CD4-positive, alpha-beta T cell treated with Interleukin-15 for 4 hours (primary cell): ENCODE measurements at regions not wholly inside any gene's neighbourhood (a gene's known extent, or its start where the extent isn't known, plus 50 kb on each side); places are given as distances from the start of the nearest gene placed in this dataset.
"Not testable (repeated sequence)": the region's sequence is repeated elsewhere in the genome, so short reads cannot be mapped to it uniquely, and the experiment has no call there.

Source experiments
- DNase-seq: peaks from one replicate; pipeline ENCODE4 v3.0.0-alpha.2; 2020; ENCODE audit warnings: low spot score

GRCh38 chr15:45948181-45948621, 313.4 kb downstream of the SQOR start:
- DNase-seq, result no peak

DNA sequence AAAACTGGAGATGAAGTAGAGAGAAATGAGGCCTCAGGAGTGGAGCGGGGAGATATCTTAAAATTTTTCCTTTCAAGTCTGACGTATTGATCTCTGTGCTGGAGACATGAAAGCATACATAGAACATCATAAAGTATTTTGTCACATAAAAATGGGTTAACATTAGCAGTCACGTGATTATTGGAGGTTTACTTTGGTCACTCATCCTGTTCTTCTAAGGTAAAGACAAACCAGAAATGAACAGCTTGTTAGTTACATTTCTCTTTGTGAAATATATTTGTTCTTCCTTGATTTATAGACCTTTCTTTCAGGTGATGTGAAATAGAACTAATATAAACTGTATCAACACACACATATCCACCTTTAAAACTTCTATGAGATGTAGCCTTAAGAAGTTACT, 324.1 kb downstream of the SQOR start:
- no peak for DNase-seq

GRCh38 chr15:45962733-45963132, 327.9 kb downstream of the SQOR start:
- no peak for DNase-seq

- no peak for DNase-seq
Observed at GRCh38 chr15:45970542-45970941, 335.7 kb downstream of the SQOR start.

- DNase-seq, result no peak
Observed at GRCh38 chr15:45980366-45980765, 345.5 kb downstream of the SQOR start.

DNA sequence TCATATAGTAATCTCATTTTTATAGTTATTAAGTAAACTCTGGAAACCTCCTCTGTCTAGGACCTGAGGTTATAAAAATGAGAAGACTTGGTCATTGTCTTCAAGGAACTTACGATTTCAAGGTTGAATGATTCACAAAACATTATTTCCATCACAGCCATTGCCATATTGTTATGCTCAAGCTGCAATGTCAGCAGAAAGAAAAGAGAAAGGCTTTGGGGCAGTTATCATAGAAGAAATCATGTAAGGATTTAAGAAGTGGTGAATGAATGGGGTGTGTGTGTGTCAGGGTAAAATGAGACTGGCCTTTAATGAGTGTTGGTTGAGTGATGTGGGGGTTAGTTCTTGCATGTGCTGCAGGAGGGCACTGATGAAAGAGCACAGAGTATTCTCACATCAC, 346.8 kb downstream of the SQOR start:
- DNase-seq, result no peak

DNA sequence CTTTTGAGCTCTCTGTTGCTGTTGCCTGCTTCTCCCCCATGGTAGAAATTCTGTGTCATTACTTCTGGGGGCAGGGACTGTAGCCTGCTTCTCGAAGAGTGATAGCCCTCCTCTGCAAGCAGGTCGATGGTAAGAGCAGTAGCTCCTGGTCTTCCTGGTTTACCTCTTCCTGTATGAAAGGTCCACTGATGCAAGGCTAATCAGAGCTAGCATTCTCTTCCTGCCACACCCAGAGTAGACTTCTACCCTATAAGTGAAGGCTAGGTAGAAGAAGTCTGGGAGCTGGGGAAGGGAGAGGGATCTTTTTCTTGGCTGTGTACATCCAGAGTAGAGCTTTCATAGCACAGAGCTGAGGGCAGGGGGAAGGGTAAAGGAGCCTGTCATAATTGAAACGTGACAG, 357.0 kb downstream of the SQOR start:
- no peak for DNase-seq

DNA sequence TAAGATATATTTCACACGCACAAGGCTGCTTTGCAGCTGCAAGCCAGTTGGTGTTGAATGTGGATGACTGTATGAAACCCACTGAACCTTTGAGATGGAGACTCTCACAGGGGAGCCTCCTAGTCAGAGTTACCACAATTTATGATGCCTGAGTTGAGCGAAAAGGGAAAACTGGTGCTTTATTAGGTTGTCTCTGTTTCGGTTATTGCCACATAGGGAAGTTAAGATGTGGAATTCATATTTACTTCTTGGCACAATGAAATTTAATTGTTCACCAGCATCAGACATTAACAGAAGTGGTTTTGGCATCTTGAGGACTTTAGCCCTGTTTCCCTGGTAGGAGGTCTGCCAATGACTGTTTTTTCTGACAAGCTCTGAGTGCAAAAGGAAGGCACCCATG, 358.2 kb downstream of the SQOR start:
- no peak for DNase-seq

DNA sequence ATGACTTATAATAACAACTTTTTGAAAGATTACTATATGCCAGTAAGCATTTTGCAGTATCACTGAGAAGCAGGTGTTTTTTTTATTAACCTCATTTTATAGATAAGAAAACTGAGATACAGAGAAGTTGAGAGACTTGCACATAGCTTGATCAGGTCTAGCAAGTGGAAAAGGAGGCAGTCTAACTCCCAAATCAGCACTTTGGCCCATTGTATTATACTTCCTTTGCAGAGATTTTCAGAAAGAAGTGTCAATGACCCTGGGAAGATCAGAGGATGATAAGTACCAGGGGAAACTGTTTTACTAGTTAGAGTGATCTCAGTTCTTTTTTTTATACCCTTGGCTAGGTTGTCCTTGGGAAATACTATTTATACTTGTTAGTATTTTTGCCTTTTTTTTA, 358.7 kb downstream of the SQOR start:
- DNase-seq, result no peak

DNA sequence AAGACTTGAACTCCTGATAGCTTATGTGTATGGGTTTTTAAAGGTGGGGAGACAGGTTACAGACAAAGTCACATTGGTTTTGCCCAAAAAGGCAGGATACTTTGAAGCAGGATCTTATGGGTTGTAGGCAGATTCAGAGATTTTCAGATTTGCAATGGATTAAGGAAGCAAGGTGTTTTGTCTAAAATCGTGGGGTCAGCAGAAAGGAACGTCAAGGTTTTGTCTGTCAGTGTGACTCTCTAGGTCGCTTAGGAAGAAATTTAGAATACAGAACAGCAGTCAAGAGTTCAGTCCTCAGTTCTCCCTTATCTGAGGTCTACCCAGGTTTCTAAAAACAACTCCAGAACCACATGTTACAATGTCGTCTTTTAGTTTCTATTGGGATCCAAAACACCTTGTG, 361.0 kb downstream of the SQOR start:
- DNase-seq, result no peak

GRCh38 chr15:46014532-46014931, 379.7 kb downstream of the SQOR start:
- no peak for DNase-seq

DNA sequence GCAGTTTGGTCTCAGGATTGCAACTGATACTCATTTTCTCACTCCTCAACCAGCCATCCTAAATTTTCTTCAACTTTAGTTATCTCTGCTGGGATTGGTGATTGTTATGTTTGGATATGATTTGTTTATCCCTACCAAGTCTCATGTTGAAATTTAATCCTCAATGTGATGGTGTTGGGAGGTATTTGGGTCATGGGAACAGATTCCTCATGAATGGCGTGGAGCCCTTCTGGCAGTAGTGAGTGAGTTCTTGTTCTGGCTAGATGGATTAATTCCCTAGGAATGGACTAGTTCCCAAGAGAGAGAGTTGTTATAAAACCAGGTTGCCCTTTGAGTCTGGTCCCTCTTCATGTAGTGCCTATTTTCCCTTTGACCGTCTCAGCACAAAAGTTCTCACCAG, 399.9 kb downstream of the SQOR start:
- DNase-seq, result no peak

GRCh38 chr15:46039703-46040102, 404.9 kb downstream of the SQOR start:
- DNase-seq, result no peak

- DNase-seq, result no peak
Observed at GRCh38 chr15:46041905-46042304, 407.1 kb downstream of the SQOR start.

GRCh38 chr15:46059921-46060594, 425.2 kb downstream of the SQOR start:
- DNase-seq, result no peak

- no peak for DNase-seq
Observed at GRCh38 chr15:46061002-46061401, 426.2 kb downstream of the SQOR start.

DNA sequence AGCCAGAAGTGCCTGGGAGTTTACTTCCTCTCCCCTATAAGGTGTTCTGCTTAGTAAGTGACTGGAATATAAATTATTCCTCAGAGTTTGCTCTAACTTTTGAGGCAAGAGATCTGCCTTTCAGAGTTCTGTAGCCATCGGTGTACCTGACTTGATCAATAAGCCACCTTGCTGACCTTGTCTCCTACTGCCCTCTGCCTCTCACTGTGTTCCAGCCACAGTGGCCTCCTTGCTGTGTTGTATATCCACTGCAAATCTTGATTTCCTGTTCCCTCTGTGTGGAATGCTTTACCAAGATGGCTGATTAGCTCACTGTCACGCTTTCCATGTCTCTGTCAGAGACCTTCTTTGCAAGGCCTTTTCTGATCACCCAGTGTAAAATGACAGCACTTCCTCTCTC, 442.4 kb downstream of the SQOR start:
- no peak for DNase-seq

DNA sequence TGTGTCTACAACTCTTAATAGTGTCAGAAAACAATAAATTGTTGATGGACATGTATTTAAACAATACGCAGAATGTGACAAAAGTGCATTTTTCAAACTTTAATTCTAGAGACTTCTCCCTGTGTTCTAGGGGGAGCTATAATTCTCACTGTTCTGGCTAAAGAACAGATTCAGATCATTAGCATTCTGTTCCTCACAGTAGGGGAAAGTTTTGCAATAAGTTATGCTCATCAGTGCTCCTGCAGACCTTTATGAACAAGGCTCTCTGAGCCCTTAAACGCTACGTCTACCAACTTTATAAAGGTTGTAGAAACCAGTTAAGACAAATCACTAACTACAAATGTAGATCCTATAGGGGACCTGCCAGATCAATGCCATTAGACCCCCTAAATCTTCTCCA, 444.2 kb downstream of the SQOR start:
- no peak for DNase-seq

GRCh38 chr15:46080016-46080415, 445.2 kb downstream of the SQOR start:
- no peak for DNase-seq

- no peak for DNase-seq
Observed at GRCh38 chr15:46088486-46089445, 453.9 kb downstream of the SQOR start.

- no peak for DNase-seq
Observed at GRCh38 chr15:46089467-46089935, 454.7 kb downstream of the SQOR start.

DNA sequence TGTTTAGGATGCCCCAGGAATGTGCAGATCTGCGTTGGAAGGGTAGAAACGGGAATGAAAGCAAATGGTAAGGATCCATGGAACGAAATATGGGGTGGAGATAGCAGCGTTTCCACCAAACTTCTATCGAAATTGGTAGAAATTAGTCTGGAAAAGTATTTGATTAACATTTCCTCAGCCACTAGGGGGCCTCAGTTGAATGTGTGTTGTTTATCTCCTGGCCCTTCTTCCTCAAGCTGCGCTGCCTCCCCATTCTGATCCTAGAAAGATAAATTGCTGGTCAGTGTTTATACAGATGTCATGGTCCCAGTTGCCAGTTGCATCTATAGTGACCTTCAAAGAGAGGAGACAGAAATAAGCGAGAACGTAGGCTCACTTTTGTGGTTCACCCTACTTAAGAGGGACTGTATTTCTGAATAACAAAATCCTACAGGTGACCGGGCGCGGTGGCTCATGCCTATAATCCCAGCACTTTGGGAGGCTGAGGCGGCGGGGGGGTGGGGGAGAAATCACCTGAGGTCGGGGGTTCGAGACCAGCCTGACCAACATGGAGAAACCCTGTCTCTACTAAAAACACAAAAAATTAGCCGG, 457.1 kb downstream of the SQOR start:
- no peak for DNase-seq

DNA sequence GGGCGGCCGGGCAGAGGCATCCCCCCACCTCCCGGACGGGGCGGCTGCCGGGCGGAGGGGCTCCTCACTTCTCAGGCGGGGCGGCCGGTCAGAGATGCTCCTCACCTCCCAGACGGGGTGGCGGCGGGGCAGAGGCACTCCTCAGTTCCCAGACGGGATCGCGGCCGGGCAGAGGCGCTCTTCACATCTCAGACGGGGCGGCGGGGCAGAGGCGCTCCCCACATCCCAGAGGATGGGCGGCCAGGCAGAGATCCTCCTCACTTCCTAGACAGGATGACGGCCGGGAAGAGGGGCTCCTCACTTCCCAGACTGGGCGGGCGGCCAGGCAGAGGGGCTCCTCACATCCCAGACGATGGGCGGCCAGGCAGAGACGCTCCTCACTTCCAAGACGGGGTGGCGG, 463.2 kb downstream of the SQOR start:
- DNase-seq, result not testable (repeated sequence)
